ENCODE measurements at regions not wholly inside any gene's neighbourhood (a gene's known extent, or its start where the extent isn't known, plus 50 kb on each side); places are given as distances from the start of the nearest gene placed in this dataset.

DNA sequence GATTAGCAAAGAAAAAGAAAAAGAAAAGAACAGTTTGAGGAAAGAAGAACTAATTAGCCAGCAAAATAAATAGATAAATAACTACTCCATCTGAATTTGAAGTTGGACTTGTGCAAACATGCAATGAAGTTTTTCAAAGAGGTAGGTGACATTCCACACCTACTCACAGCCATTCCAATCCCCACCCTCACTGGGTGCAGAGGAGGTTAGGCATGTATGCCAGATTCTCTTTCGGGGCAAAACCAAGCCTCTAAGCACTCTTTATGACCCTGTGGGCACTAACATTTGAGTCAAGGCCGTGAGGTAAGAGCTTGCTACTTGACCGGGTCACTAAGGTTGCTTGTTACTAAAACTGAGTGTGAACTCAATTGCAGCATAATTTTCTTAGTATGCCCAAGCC lies 108.4 kb upstream of the SEMA3A start:
- TF ChIP-seq SIN3A (IDR thresholded peaks at IDR 0.05; ENCODE audit: borderline replicate concordance, insufficient read depth, low read length) (no peak), REST (IDR thresholded peaks at IDR 0.05; ENCODE audit: insufficient read depth in 1 of 2, low read depth in 2 of 2, low read length in 2 of 2) (no peak)

- no peak for TF ChIP-seq POLR2AphosphoS5 (IDR thresholded peaks at IDR 0.05; ENCODE audit: low read depth, low read length)
- TF ChIP-seq FOXP2 (optimal IDR thresholded peaks at IDR 0.05; ENCODE audit: borderline replicate concordance, extremely low read depth, extremely low read length, insufficient read depth) = no peak
- TF ChIP-seq TAF1 (IDR thresholded peaks at IDR 0.05; ENCODE audit: borderline replicate concordance, insufficient read depth, low read length) = no peak
- no peak for TF ChIP-seq SIN3A (IDR thresholded peaks at IDR 0.05; ENCODE audit: borderline replicate concordance, insufficient read depth, low read length)
- no peak for TF ChIP-seq REST (IDR thresholded peaks at IDR 0.05; ENCODE audit: insufficient read depth in 1 of 2, low read depth in 2 of 2, low read length in 2 of 2)
These were observed 103.0 kb upstream of the SEMA3A start for GRCh38 chr7:84297616-84298015.

DNA sequence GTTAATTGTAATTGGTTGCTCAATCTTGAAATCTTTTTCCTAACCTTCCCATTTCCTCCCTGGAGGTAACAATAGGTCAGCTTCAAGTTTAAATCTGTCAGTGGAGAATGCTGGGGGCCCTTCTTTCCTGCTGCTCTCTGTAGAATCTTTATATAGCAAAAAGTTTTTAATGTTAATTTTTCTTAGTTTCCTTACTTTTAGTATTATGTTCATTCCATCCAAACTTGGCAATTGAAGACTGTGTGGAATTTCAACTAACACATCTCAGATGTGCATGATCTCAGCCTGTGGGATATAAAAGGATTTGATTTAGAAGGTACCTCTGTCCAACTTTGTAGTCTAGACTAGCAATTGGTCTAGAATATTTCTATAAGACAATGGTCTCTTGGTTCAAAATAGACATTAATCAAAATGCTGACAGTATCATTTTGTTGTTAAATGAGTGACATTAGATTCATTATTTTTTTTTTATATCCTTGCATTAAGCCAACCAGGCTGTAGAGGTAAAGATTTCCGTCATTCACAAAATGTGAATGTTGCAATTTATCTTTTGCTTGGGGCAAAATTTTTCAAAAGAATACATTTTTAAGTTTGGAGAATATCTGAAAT lies 100.4 kb upstream of the SEMA3A start:
- TF ChIP-seq SIN3A (IDR thresholded peaks at IDR 0.05; ENCODE audit: borderline replicate concordance, insufficient read depth, low read length) = no peak
- no peak for TF ChIP-seq FOXP2 (optimal IDR thresholded peaks at IDR 0.05; ENCODE audit: borderline replicate concordance, extremely low read depth, extremely low read length, insufficient read depth)
- TF ChIP-seq REST (IDR thresholded peaks at IDR 0.05; ENCODE audit: insufficient read depth in 1 of 2, low read depth in 2 of 2, low read length in 2 of 2) = no peak
- TF ChIP-seq TAF1 (IDR thresholded peaks at IDR 0.05; ENCODE audit: borderline replicate concordance, insufficient read depth, low read length) = no peak
- TF ChIP-seq POLR2AphosphoS5 (IDR thresholded peaks at IDR 0.05; ENCODE audit: low read depth, low read length) = no peak

GRCh38 chr7:84294391-84294790 lies 99.8 kb upstream of the SEMA3A start:
- TF ChIP-seq SIN3A (IDR thresholded peaks at IDR 0.05; ENCODE audit: borderline replicate concordance, insufficient read depth, low read length) = no peak
- TF ChIP-seq TAF1 (IDR thresholded peaks at IDR 0.05; ENCODE audit: borderline replicate concordance, insufficient read depth, low read length) = no peak

DNA sequence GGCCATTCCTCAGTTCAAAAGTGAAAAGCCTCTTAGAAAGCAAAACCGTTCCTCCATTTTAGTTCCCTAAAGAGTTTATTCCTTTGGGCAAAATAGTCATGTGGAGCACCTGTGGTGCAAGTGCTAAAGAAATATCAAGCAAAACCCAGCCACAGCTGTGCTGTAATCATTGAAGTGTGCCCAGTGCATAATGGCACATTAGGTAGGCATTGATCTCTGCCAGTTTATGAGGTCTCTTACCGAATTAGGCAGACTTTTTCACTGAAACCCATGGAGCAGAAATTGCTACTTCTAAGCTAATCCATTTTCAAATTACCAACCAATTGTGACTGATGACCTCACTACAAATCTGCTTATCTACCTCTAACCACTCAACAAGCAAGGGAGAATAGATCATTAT lies 97.2 kb upstream of the SEMA3A start:
- TF ChIP-seq REST (IDR thresholded peaks at IDR 0.05; ENCODE audit: insufficient read depth in 1 of 2, low read depth in 2 of 2, low read length in 2 of 2) = no peak
- no peak for TF ChIP-seq FOXP2 (optimal IDR thresholded peaks at IDR 0.05; ENCODE audit: borderline replicate concordance, extremely low read depth, extremely low read length, insufficient read depth)

All from PFSK-1 (cell line).